Liver (tissue), 3 donors: ENCODE measurements at regions not wholly inside any gene's neighbourhood (a gene's known extent, or its start where the extent isn't known, plus 50 kb on each side); places are given as distances from the start of the nearest gene placed in this dataset.

ENCODE experiments used
- EGR1 ChIP-seq, 2 donors: IDR thresholded peaks; 2 replicates each; pipeline ENCODE4 v1.6.1; 2016 to 2018; ENCODE audit warnings: antibody characterized with exemption in 2 of 2, low read depth in 2 of 2
- GABPA ChIP-seq, 2 donors: IDR thresholded peaks in 1 of 2; conservative IDR thresholded peaks in 1 of 2; 2 replicates each; pipeline ENCODE4 v1.6.1; 2016; ENCODE audit warnings: antibody characterized with exemption in 2 of 2, mild to moderate bottlenecking in 1 of 2, moderate library complexity in 1 of 2
- JUND ChIP-seq, 2 donors: IDR thresholded peaks; 2 replicates each; pipeline ENCODE4 v1.6.1; 2016; ENCODE audit warnings: antibody characterized with exemption in 2 of 2
- MAX ChIP-seq: IDR thresholded peaks from 2 replicates; pipeline ENCODE4 v1.6.1; 2016; ENCODE audit warnings: antibody characterized with exemption
- RAD21 ChIP-seq, 2 donors: IDR thresholded peaks; 2 replicates each; pipeline ENCODE4 v1.6.1; 2016; ENCODE audit warnings: antibody characterized with exemption in 2 of 2, mild to moderate bottlenecking in 2 of 2
- REST ChIP-seq: IDR thresholded peaks from 2 replicates; pipeline ENCODE4 v1.6.1; 2016; ENCODE audit warnings: antibody characterized with exemption, mild to moderate bottlenecking
- RXRA ChIP-seq, 2 donors: IDR thresholded peaks; 2 replicates each; pipeline ENCODE4 v1.6.1; 2017 to 2018; ENCODE audit warnings: antibody characterized with exemption in 2 of 2, mild to moderate bottlenecking in 1 of 2
- SP1 ChIP-seq: IDR thresholded peaks from 2 replicates; pipeline ENCODE4 v1.6.1; 2018; ENCODE audit warnings: antibody characterized with exemption, mild to moderate bottlenecking
- TAF1 ChIP-seq: conservative IDR thresholded peaks from 2 replicates; pipeline ENCODE4 v1.6.1; 2016; ENCODE audit warnings: antibody characterized with exemption, mild to moderate bottlenecking
- YY1 ChIP-seq: IDR thresholded peaks from 2 replicates; pipeline ENCODE4 v1.6.1; 2016; ENCODE audit warnings: antibody characterized with exemption, mild to moderate bottlenecking
- ZBTB33 ChIP-seq: IDR thresholded peaks from 2 replicates; pipeline ENCODE4 v1.6.1; 2016; ENCODE audit warnings: antibody characterized with exemption
- TF ChIP-seq, protein P1 (sequence below): fragments of 150-350 bp; IDR thresholded peaks from 2 replicates; pipeline ENCODE4 v1.5.1; 2017; ENCODE audit warnings: improper control_type of control experiment, low read depth, low read length; ENCODE audit not compliant: missing input control
- TF ChIP-seq, protein P2 (sequence below): IDR thresholded peaks from 2 replicates; pipeline ENCODE4 v1.6.1; 2016; ENCODE audit warnings: antibody characterized with exemption
- donor health status: healthy.
- donor health status: healthy.

DNA sequence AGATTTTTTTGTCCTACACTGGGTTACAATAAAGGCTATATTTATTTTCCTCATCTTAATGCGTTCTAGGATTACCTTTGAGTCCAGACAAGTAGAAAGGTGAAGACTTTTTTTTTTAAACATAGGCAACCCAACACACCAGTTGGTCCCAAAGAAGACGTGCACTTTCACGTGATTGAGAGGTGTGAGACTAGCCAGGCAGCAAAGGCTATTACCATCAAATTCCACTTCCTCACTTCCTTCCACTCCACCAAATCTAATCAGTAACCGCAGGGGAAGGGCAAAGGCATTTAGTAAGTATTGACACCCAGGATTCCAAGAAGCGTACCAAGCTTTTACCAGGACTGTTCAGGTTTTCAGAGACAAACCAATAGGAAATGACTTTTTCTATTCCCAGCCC is 109.3 kb downstream of the APIP start:
- TF ChIP-seq EGR1 (IDR thresholded peaks at IDR 0.05; ENCODE audit: low read depth in 2 of 2) (no peak), GABPA (IDR thresholded peaks at IDR 0.05 in 1 of 2, conservative IDR thresholded peaks at IDR 0.05 in 1 of 2) (no peak), MAX (no peak), RAD21 (IDR thresholded peaks at IDR 0.05) (no peak), JUND (IDR thresholded peaks at IDR 0.05) (no peak), YY1 (no peak), TAF1 (no peak), ZBTB33 (no peak), REST (no peak), RXRA (IDR thresholded peaks at IDR 0.05) (no peak), SP1 (no peak)
- TF ChIP-seq, protein P1, sequence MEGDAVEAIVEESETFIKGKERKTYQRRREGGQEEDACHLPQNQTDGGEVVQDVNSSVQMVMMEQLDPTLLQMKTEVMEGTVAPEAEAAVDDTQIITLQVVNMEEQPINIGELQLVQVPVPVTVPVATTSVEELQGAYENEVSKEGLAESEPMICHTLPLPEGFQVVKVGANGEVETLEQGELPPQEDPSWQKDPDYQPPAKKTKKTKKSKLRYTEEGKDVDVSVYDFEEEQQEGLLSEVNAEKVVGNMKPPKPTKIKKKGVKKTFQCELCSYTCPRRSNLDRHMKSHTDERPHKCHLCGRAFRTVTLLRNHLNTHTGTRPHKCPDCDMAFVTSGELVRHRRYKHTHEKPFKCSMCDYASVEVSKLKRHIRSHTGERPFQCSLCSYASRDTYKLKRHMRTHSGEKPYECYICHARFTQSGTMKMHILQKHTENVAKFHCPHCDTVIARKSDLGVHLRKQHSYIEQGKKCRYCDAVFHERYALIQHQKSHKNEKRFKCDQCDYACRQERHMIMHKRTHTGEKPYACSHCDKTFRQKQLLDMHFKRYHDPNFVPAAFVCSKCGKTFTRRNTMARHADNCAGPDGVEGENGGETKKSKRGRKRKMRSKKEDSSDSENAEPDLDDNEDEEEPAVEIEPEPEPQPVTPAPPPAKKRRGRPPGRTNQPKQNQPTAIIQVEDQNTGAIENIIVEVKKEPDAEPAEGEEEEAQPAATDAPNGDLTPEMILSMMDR: no peak
- TF ChIP-seq, protein P2, sequence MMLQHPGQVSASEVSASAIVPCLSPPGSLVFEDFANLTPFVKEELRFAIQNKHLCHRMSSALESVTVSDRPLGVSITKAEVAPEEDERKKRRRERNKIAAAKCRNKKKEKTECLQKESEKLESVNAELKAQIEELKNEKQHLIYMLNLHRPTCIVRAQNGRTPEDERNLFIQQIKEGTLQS: no peak
